SW480 (cell line): ENCODE measurements at regions not wholly inside any gene's neighbourhood (a gene's known extent, or its start where the extent isn't known, plus 50 kb on each side); places are given as distances from the start of the nearest gene placed in this dataset.
A peak's percentile ranks its signal among the peaks of the same experiment; 100 is the strongest.

Experiments
- DNase-seq: peaks from one replicate; pipeline ENCODE4 v3.0.0-alpha.2; 2016; ENCODE audit warnings: low spot score

GRCh38 chr10:43817368-43817767, 168.7 kb upstream of the ZNF32 start:
- DNase-seq: no peak

GRCh38 chr10:43816351-43817321, 168.0 kb upstream of the ZNF32 start:
- DNase-seq: peak; percentile 2

GRCh38 chr10:43815181-43815885, 166.7 kb upstream of the ZNF32 start:
- no peak for DNase-seq

- no peak for DNase-seq
Measured at GRCh38 chr10:43814663-43815062, 166.0 kb upstream of the ZNF32 start.

GRCh38 chr10:43811871-43812270, 163.2 kb upstream of the ZNF32 start:
- DNase-seq: no peak

- no peak for DNase-seq
Measured at GRCh38 chr10:43809211-43809930, 160.7 kb upstream of the ZNF32 start.

GRCh38 chr10:43808136-43808535, 159.5 kb upstream of the ZNF32 start:
- no peak for DNase-seq

- DNase-seq: no peak
Measured at GRCh38 chr10:43806831-43807640, 158.4 kb upstream of the ZNF32 start.

- DNase-seq: no peak
Measured at GRCh38 chr10:43803791-43804190, 155.1 kb upstream of the ZNF32 start.

- no peak for DNase-seq
Measured at GRCh38 chr10:43802988-43803696, 154.5 kb upstream of the ZNF32 start.

- DNase-seq: no peak
Measured at GRCh38 chr10:43801626-43802025, 152.9 kb upstream of the ZNF32 start.

- no peak for DNase-seq
Measured at GRCh38 chr10:43801140-43801539, 152.5 kb upstream of the ZNF32 start.

GRCh38 chr10:43796781-43797180, 148.1 kb upstream of the ZNF32 start:
- DNase-seq: no peak

GRCh38 chr10:43795639-43796038, 147.0 kb upstream of the ZNF32 start:
- DNase-seq: no peak

GRCh38 chr10:43795093-43795492, 146.4 kb upstream of the ZNF32 start:
- DNase-seq: no peak

GRCh38 chr10:43794181-43794815, 145.6 kb upstream of the ZNF32 start:
- DNase-seq: no peak

- DNase-seq: no peak
Measured at GRCh38 chr10:43793704-43794103, 145.0 kb upstream of the ZNF32 start.

- DNase-seq: no peak
Measured at GRCh38 chr10:43790147-43790546, 141.5 kb upstream of the ZNF32 start.

GRCh38 chr10:43785252-43785651, 136.6 kb upstream of the ZNF32 start:
- DNase-seq: peak; percentile 2

- no peak for DNase-seq
Measured at GRCh38 chr10:43782814-43783213, 134.1 kb upstream of the ZNF32 start.
